ENCODE measurements at regions not wholly inside any gene's neighbourhood (a gene's known extent, or its start where the extent isn't known, plus 50 kb on each side); places are given as distances from the start of the nearest gene placed in this dataset.

GRCh38 chr20:30484009-30484748, 773.3 kb upstream of the DEFB115 start:
- TF ChIP-seq, protein P1, sequence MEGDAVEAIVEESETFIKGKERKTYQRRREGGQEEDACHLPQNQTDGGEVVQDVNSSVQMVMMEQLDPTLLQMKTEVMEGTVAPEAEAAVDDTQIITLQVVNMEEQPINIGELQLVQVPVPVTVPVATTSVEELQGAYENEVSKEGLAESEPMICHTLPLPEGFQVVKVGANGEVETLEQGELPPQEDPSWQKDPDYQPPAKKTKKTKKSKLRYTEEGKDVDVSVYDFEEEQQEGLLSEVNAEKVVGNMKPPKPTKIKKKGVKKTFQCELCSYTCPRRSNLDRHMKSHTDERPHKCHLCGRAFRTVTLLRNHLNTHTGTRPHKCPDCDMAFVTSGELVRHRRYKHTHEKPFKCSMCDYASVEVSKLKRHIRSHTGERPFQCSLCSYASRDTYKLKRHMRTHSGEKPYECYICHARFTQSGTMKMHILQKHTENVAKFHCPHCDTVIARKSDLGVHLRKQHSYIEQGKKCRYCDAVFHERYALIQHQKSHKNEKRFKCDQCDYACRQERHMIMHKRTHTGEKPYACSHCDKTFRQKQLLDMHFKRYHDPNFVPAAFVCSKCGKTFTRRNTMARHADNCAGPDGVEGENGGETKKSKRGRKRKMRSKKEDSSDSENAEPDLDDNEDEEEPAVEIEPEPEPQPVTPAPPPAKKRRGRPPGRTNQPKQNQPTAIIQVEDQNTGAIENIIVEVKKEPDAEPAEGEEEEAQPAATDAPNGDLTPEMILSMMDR (IDR thresholded peaks at IDR 0.05), result no peak
- TF ChIP-seq POLR2A (IDR thresholded peaks at IDR 0.05), result no peak

All from heart left ventricle (tissue), 13 donors.